Inflammatory macrophage treated with lipopolysaccharide for 1 hour (primary cell): ENCODE measurements at regions not wholly inside any gene's neighbourhood (a gene's known extent, or its start where the extent isn't known, plus 50 kb on each side); places are given as distances from the start of the nearest gene placed in this dataset.

ENCODE experiments used
- DNase-seq, 2 donors: peaks; one replicate each; pipeline ENCODE4 v3.0.0-alpha.2; 2020 to 2022

- no peak for DNase-seq
These were observed 99.4 kb downstream of the ADSS2 start for GRCh38 chr1:244352156-244352830.

- DNase-seq = peak; percentile 98 to 100
These were observed 98.1 kb downstream of the ADSS2 start for GRCh38 chr1:244353551-244354091.

GRCh38 chr1:244354810-244355278, 96.9 kb downstream of the ADSS2 start:
- DNase-seq = no peak

GRCh38 chr1:244356376-244356775, 95.3 kb downstream of the ADSS2 start:
- no peak for DNase-seq
